HG03175 (cell line): ENCODE measurements at regions not wholly inside any gene's neighbourhood (a gene's known extent, or its start where the extent isn't known, plus 50 kb on each side); places are given as distances from the start of the nearest gene placed in this dataset.
A peak's percentile ranks its signal among the peaks of the same experiment; 100 is the strongest.

Source experiments
- ATAC-seq: cut with Tn5 transposase; IDR thresholded peaks from one replicate; pipeline ENCODE4 v1.9.1; 2021; ENCODE audit warnings: mild to moderate bottlenecking, moderate library complexity; ENCODE audit not compliant: unreplicated experiment

DNA sequence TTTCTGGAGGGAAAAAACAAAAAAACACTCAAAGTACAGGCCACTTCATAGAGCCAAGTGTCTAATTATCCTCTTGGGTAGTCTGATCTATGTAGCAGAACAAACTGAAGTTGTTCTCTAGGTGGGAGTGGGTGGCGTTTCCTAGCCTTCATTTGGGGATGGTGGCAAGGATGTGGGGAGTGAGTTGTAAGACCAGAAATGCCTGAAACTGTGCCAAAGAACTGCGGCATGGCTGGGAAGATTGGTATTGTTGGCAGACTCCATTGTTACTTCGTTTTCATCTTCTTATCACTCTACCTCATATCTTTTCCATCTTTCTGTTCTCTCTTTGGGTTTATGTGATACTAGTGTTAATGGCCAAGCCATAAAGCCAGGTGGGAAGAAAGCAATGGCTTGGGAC, 177.3 kb upstream of the DDHD1 start:
- ATAC-seq: no peak

DNA sequence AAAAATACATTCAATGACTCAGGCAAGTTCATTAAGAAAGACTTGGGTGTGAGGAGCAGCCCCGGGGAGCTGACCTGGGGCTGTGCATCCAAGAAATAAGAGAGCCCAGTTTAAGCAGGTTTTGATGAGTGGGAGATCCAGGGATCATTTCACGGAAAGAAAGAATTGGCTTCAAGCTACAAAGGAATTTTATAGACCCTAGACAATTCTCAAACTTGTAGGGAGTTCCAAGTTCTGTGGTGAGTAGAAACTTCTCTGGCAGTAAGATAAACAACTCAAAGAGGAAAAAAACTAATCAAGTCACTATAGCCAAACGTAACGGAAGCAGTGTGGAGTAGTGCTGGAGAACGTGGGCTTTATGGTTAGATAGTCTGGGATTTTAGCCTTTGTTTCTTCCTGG, 175.7 kb upstream of the DDHD1 start:
- no peak for ATAC-seq

DNA sequence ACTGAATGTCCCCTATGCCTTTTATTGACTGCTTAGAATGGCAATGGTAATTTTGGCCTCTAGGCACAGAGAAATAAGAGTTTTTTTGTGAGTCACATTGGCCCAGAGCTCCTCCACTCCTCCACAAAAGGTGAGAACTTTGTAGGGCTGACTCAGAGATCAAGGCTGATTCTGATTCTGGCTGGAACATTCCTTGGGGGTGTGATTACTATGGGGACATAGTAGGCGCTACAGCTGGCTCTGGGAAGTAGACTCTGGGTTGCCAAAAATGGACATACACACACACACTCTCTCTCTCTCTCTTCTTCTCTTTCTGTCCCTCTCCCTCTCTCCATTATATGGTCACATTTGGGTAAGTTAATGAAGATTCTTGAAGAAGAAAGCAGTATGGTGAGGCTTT, 174.6 kb upstream of the DDHD1 start:
- ATAC-seq: no peak

DNA sequence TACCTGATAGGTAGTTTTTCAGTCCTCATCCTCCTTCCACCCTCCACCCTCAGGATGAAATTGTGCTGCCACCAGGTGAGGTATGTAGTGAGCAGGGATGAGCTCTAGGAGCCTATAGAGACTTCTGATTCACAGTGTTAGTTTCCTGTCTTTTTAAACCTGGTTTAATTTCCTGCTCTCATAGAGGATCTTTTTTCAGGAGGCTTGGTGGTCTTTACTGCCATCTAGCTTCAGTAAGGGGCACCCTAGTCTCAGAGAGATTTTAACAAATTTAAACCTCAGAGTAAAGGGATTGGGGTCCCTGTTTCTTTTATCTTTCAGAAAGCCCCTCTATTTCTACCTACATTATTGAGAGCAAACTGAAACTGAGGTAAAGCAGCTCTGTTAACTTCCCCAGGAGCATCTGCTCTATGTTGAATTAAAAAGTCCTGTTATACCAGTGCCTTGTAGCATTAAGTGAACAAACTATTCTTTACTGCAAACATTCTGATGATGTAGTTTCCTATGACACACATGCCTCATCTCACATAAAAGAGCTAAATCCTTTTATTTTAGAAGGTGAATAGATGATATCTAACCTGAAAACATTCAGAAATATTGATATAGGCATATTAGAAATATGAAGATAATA, 172.2 kb upstream of the DDHD1 start:
- no peak for ATAC-seq

DNA sequence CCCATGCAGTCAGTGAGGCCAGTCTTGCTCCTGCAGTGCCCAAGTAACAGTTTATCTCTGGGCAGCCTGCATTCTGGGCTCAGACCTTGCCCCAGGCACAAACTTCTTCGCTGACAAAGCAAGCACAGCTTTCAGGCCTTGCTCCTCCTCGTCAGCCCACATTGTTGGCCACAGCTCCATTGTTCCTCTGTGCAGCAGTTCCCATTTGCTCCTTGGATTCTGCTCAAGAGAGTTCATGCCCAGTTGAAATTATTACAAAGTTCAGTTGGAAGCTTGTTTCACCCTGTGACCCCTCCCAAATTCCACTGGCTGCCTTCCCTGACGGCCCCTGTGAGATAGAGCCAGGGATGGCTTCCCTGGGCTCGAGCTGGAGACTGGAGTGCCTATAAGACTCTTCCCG, 163.4 kb upstream of the DDHD1 start:
- ATAC-seq: no peak

DNA sequence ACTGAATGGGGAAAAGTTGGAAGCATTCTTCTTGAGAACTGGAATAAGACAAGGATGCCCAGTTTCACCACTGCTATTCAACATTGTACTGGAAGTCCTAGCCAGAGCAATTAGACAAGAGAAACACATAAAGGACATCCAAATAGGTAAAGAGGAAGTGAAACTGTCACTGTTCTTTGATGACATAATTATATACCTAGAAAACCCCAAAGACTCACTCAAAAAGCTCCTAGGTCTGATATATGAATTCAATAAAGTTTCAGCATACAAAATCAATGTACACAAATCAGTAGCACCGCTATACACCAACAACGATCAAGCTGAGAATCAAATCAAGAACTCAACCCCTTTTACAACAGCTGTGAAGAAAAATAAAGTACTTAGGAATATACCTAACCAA, 157.3 kb upstream of the DDHD1 start:
- peak; percentile 89 for ATAC-seq

DNA sequence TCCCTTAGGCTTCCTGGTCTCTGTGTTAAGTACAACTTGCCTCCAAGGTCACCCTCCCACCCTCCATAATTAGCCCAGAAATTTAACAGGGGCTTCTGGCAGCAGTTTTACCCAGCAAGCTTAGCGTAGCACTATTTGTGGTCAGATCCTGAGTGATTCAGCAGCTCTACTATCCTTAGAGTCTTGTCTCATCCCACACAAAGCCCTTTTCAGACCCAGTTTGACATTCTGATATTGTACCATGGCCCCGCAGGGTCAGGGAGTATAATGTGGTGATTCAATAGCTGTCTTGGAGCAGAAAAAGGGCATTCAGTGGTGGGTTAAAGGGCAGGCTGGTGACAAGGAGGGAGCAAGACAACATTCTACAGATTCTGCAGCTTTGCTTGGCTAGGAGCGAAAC, 153.8 kb upstream of the DDHD1 start:
- no peak for ATAC-seq

DNA sequence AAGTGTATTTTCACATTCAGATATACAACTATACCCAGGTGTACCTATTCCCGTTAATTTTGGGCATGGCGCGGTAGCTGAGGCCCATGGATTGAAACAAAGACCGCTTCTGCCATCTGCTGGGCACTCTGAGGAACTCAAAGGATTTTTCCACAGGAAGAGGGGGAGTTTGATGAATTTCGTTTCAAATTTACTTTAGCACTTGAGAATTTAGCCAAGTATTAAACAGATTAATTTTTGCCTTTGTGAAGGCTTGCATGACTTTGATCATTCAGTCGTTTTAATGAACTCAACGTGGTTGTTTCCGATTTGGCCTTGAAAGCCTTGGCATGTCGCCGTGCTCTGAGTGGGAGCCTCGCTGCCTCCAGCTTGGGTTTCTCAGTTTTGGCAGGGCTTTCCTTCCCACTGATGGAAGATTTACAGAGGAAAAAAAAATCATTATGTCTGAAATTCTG, 153.2 kb upstream of the DDHD1 start:
- no peak for ATAC-seq

DNA sequence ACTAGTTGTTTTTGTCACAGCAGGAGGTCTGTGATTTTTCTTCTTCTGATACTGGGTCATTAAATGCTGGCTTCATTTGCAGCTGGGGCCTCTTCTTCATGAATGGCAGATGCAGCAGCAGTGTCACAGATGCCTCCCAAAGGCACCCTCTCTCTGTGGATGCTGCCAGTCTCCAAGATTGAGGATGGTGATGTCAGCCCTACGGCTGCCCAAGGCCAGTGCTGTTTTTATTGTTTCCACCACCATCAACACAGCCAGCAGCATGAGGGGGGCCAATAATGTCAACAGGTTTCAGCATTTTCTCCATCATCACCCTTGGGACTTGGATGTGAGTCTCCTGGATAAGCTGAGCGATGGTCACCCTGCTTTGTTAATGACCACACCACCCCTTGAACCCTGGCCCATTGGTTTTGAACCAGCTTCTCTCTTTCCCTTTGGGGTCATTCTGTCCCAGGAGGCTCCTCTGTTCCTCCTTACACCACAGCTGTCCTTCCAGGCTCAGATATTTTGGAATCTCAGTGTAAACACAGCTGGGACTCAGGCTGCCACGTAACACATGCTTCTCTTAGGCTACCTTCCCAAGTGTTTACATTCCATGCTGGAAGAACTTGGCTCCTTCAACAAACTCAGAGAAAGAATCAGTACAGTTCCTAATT, 151.7 kb upstream of the DDHD1 start:
- no peak for ATAC-seq

DNA sequence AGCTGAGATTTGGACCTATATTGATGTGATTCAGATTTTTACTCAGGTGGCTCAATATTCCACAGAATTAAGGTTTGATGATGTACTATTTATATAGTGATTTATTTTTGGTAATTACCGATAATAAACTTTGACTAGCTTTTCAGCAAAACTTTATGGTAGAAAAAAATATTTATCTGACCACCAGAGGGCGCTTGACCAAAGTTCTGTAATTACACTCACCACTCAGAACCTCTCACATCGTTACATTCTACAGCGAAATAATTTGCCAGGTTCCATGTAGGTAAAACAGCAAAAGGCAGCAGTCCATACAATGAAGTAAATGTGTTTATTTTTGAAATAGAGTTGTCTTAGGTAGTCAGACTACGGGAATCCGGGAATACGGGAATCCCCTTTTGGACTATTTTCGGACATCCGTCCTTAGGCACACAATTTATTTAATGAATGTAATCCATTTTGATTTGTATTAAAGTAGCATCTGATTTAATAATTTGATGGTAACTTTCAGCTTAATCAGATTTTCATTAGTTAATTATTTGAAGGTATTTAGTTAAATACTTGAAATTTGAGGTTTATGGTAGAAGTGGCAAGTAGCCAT, 143.0 kb upstream of the DDHD1 start:
- no peak for ATAC-seq

DNA sequence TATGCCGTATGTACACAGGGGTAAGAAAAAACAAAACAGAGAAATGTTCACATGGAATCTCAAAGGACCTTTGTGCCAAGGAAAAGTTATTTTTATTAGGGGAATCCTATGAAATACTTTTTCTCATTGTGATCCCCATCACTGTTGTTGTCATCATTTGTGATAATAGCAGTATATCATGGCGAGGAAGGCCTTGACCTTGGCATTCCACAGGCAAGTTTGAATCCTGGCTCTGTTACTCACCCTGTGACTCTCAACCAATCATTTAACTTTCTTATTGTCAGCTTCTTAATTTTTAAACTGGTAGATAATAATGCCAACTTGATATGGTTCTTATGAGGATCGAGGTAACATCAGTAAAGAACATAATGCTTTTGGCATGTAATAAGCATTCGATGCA, 142.2 kb upstream of the DDHD1 start:
- no peak for ATAC-seq

DNA sequence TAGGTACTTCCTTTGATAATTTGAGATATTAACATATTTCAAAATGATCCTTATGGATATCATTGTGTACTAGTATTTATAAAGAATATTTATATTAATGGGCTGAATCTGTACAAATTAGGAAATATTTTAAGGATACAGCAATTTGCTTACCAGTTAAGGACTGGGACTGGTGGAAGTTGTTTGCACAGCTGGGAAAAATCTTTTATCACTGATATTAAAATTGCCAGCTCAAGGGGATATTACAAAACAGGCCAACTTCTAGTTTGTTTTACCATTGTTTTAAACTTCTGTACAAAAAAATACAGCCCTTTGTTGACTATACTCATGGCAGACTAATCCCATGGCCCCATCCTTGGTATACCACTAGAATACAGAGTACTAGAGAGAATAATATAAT, 133.2 kb upstream of the DDHD1 start:
- no peak for ATAC-seq

DNA sequence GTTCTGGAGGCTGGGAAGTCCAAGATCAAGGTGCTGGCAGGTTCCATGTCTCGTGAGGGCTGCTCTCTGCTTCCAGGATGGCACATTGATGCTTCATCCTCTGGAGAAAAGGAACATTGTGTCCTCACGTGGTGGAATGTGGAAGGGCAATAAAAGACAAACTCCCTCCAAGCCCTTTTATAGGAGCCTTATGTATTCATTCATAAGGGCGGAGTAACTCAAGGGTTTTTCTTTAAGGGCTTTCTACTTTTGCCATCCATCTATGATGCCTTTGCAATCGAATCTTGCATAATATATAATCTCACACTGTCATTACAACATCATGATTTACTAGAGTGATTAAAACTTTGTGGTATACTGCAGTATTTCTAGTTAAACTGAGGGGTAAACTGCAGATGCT, 132.7 kb upstream of the DDHD1 start:
- no peak for ATAC-seq

DNA sequence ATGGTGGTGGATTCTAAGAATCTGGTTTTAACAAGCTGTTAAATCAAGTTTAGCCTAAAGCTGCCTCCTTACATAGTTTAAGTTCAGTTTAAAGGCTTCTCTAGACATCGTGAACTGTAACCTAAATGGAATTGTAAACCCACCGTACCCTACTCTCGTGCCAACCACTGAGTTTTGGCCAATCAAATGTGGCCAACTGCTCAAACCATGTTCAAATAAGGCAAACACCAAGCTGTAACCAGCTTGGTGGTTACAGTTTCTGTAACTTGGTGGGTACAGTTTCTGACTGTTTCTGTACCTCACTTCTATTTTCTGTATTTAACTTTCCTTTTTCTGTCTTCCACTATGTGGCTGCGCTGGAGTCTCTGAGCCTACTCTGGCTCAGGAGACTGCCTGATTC, 131.9 kb upstream of the DDHD1 start:
- no peak for ATAC-seq

DNA sequence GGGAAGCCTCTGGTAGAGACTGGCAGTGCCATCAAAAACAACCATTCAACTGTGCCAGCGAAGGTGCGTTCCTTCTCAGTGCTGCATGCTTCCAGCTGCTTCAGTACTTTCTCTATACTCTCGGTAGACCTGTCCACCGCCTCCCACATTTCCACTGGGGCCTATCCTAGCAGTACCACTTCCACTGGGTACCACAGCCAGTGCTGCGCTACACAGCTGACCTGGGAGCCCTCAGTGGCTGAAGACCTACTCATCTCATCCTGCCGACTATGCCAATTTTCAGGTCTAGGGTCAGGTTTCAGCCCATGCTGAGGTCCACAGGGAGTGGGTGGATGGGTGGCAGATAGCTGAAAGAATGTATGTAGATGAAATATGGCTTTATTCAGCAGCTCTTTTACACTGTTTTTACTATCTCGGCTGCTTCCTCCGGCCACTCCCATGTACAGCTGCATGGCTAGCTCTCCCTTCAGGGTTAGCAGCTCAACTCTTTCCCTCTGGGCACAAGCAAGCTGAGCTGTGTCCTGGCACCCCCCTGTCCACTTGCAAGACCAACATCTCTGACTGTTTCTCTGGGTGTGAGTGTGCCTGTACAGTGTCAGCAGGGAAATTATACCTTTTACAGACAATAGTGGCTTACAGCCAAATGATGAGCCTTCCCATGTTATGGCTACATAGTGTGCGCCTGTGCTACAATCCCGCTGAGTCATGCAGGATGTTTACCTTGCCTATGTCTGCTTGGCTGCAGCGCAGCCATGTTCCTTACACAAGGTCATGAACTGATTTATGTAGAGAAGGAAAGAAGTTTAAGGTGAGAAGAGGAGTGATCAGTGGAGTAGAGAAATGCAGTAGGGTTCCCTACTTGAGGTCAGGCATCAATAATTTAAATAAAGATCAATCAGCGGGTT, 125.7 kb upstream of the DDHD1 start:
- ATAC-seq: no peak

DNA sequence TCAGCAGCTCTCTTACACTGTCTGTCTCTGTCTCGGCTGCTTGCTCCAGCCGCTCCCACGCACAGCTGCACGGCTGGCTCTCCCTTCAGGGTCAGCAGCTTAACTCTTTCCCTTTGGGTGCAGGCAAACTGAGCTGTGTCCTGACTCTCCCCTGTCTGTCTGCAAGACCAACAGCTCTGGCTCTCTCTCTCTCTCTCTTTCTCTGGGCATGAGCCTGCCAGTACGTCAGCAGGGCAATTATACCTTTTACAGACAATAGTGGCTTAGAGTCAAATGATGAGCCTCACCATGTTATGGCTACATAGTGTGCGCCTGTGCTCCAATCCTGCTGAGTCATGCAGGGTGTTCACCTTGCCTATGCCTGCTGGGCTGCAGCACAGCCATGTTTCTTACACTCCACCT, 120.5 kb upstream of the DDHD1 start:
- no peak for ATAC-seq

DNA sequence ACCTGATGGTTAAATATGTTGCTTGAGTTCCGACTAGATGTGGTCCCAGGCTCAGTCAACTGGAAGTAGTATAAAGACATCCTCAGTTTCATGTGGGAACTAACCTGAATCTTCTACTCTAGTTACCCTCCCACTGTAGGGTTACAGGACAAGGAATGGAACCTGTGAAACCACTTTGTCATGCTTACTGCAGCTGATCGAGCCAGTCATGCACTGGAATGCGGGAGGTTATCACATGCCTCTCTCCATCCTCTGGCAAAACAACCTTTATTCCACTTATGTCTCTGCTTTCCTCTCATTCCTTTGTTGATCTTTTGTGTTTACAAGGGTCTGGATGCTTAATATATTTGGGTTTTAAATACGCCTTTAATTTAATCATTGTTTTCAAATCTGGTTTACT, 111.9 kb upstream of the DDHD1 start:
- no peak for ATAC-seq

DNA sequence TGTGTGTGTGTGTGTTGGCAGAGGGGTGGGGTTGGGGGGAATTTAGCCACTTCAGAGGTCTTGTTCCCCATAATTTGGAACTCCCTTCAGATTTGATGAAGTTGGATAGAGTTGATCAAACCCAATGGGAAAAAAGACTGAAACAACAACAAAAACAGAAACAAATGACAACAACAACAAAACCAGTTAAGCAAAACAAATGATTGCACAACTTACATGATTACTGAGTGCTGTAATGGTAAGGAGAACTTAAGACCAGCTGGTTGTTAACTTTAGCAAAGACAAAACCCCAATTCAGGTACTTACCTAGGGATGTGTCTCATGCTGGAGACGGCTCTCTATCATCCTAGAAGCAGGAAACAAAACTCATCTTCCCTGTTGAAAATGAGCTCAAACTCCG, 107.8 kb upstream of the DDHD1 start:
- ATAC-seq: no peak

DNA sequence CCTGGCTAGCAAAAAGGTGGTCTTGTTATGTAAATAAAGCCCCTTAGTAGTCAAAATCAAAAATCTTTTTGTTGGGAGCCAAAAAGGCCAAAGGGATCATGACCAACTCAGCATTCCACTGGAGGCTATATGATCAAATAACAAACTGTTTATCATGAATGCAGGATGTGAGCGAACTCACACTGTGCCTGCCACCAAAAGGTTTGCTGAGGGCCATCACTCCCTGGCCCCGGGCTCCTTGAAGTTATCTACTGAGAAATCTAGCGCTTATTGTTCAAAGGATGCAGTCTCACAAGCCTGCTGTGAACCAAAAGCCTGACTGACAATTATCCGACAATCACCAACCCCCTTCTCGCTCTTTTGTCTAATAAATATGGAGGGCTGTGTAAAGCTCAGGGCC, 107.2 kb upstream of the DDHD1 start:
- no peak for ATAC-seq

DNA sequence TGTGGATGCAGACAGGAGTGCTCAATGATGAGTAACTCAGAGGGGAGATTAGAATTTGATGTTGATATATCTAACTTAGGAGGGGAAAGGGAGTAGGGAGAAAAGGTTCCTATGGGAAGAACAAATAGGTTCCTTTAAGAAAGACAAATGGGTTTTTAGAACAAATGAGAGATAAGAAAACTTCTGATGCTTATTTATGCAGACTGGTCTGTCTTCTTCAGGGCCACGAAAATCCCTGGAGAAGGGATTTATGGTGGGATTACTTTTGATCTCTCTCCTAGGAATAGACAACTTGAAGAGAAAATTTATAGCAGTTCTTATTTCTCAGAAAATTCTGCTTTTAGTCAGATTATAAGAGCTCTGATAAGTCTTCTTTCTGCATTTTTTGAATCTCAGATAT, 99.0 kb upstream of the DDHD1 start:
- ATAC-seq: no peak

DNA sequence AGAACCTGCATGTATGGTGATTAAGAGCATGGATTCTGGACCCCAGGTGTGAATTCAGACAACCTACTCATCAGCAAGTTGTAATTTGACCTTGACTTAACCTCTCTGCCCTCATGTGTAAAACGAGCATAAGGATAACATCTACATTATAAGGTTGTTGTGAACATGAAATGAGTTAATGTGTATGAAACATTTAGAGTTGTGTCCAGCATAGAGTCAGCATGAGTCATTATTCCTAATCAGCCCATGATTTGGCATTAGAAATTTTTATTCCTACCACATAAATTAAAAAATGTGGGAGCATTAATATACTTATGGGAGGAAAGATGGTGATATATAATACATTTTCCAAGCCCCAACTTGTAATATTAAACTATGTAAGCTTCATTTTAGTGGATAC, 95.9 kb upstream of the DDHD1 start:
- ATAC-seq: no peak
